Sigmoid colon (tissue), 6 donors: ENCODE measurements at regions not wholly inside any gene's neighbourhood (a gene's known extent, or its start where the extent isn't known, plus 50 kb on each side); places are given as distances from the start of the nearest gene placed in this dataset.

ENCODE experiments used
- DNase-seq: peaks from one replicate; pipeline ENCODE4 v3.0.0-alpha.2; 2019
- H3K27ac ChIP-seq, 4 donors: fragments of 200-600 bp; sonication (generic); one replicate each; pipeline ENCODE4 v1.5.1; 2016 to 2019; ENCODE audit warnings: mild to moderate bottlenecking in 1 of 4
- H3K27me3 ChIP-seq, 3 donors: fragments of 200-600 bp; sonication (generic); one replicate each; pipeline ENCODE4 v1.5.1; 2019; ENCODE audit warnings: mild to moderate bottlenecking in 1 of 3
- H3K36me3 ChIP-seq, 4 donors: fragments of 200-600 bp; sonication (generic); one replicate each; pipeline ENCODE4 v1.5.1; 2016 to 2019
- H3K4me1 ChIP-seq, 4 donors: fragments of 200-600 bp; sonication (generic); one replicate each; pipeline ENCODE4 v1.5.1; 2017 to 2019
- H3K4me3 ChIP-seq, 4 donors: fragments of 200-600 bp; sonication (generic); one replicate each; pipeline ENCODE4 v1.5.1; 2017 to 2019; ENCODE audit warnings: mild to moderate bottlenecking in 2 of 4, moderate library complexity in 1 of 4
- H3K9me3 ChIP-seq, 4 donors: fragments of 200-600 bp in 3 of 4; sonication (generic) in 3 of 4; one replicate each; pipeline versions ENCODE4 v1.5.1 to v1.6.1; 2013 to 2019
- EP300 ChIP-seq, 4 donors: sonication (generic); formaldehyde crosslinking; IDR thresholded peaks; one replicate each; pipeline ENCODE4 v1.6.1; 2017; ENCODE audit warnings: antibody characterized with exemption in 4 of 4
- POLR2A ChIP-seq, 2 donors: fragments of 450-650 bp; IDR thresholded peaks; one replicate each; pipeline ENCODE4 v1.6.1; 2016; ENCODE audit warnings: antibody characterized with exemption in 2 of 2, mild to moderate bottlenecking in 2 of 2, moderate library complexity in 2 of 2
- POLR2AphosphoS5 ChIP-seq, 4 donors: sonication (generic); formaldehyde crosslinking; IDR thresholded peaks; one replicate each; pipeline ENCODE4 v1.6.1; 2017; ENCODE audit warnings: antibody characterized with exemption in 4 of 4
- WGBS, 2 donors: extraction: QIAGEN DNeasy Blood & Tissue Kit; methylation state at CpG; one replicate each; pipeline ENCODE4 v1.1.7; 2013; 5-methylcytosine and 5-hydroxymethylcytosine counted together
- intact Hi-C: fragments of 100-400 bp; cut with DNase I; formaldehyde crosslinking; loops from one replicate; pipeline ENCODE4 v1.15.1; 2023
- TF ChIP-seq, protein P1 (sequence below), 4 experiments: fragments of 450-650 bp in 3 of 4; fragments of 200-600 bp in 1 of 4; IDR thresholded peaks; one replicate each; pipeline ENCODE4 v1.5.1; 2016 to 2019; ENCODE audit warnings: antibody characterized with exemption in 4 of 4, mild to moderate bottlenecking in 3 of 4, moderate library complexity in 2 of 4
- donor health status: healthy with polysubstance abuse.
- donor health status: healthy.

DNA sequence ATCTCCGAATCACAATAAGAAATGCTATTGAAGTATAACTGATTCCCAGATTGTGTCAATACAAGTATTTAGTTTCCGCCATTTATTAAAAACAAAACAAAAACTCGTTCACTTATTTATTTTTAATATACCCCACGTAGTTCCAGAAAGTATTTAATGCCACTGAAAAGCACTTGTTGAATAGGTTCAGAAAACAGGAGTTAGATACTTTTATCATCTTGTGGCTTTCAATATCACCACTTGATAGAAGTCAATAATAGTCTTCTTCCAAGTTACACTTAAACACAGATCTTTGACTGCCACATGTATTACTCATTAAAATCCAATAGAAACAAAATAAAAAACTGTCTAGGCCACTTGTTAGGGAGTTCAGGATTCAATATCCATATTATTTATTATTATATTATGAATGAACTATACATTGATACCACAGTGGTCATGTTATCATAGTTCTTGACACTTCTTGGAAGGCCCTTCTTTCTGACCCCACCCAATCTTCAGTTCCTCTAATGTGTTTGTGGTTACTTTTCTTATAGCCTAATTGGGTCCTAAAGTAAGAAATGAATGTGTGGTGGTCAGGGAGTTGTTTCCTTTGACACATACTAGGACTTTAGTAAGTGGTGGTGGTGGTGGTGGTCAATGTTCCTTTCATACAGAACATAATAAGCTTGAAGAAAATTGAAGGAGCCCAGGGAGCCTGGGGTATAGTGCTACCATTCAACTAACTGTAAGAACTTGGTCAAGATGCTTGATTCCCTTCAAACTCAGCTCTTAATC, 221.3 kb upstream of the ITGA4 start:
- H3K9me3 ChIP-seq = no peaks in the 10 kb centered on the region
- no peak overlapping the region for H3K4me3 ChIP-seq
- 82 to 86% methylated on average over 4 of the region's 4 CpGs for WGBS, 2 donors
- intact Hi-C loops = no loop called here
- DNase-seq = no peak
- TF ChIP-seq, protein P1, sequence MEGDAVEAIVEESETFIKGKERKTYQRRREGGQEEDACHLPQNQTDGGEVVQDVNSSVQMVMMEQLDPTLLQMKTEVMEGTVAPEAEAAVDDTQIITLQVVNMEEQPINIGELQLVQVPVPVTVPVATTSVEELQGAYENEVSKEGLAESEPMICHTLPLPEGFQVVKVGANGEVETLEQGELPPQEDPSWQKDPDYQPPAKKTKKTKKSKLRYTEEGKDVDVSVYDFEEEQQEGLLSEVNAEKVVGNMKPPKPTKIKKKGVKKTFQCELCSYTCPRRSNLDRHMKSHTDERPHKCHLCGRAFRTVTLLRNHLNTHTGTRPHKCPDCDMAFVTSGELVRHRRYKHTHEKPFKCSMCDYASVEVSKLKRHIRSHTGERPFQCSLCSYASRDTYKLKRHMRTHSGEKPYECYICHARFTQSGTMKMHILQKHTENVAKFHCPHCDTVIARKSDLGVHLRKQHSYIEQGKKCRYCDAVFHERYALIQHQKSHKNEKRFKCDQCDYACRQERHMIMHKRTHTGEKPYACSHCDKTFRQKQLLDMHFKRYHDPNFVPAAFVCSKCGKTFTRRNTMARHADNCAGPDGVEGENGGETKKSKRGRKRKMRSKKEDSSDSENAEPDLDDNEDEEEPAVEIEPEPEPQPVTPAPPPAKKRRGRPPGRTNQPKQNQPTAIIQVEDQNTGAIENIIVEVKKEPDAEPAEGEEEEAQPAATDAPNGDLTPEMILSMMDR (IDR thresholded peaks at IDR 0.05) = no peak
- TF ChIP-seq POLR2AphosphoS5 (IDR thresholded peaks at IDR 0.05) (no peak), EP300 (IDR thresholded peaks at IDR 0.05) (no peak), POLR2A (IDR thresholded peaks at IDR 0.05) (no peak)
- H3K4me1 ChIP-seq = no peaks in the 10 kb centered on the region
- H3K27me3 ChIP-seq = no peaks in the 10 kb centered on the region
- no peak overlapping the region for H3K27ac ChIP-seq
- no peaks in the 10 kb centered on the region for H3K36me3 ChIP-seq

DNA sequence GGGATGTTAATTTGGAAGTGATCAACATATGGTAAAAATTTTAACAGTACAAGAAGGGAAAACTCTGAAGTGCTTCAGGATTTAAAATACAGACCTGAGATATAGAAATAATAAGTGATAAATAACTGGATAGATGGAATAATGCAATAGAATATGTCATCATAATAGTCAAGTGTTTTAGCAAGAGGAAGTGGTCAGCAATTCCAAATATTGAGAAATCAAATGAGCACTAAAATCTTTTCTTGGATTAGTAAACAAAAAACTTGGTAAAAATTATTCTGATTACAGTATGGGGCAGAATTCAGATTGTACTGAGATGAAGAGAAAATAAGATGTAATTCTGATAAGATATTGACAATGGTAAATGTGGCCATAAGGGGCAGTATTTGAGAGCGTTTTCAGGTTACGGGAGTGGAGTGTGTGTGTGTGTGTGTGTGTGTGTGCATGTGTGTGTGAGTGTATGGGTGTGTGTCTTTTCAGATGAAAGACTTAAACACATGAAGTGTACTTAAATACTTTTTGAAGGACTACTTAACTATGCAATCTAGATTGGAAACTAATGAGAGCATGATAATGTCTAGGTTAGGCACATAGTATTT, 217.9 kb upstream of the ITGA4 start:
- TF ChIP-seq, protein P1 (IDR thresholded peaks at IDR 0.05) = no peak
- TF ChIP-seq EP300 (IDR thresholded peaks at IDR 0.05) (no peak), POLR2AphosphoS5 (IDR thresholded peaks at IDR 0.05) (no peak), POLR2A (IDR thresholded peaks at IDR 0.05) (no peak)
- no peak overlapping the region for H3K27ac ChIP-seq
- no peaks in the 10 kb centered on the region for H3K36me3 ChIP-seq
- no peaks in the 10 kb centered on the region for H3K4me1 ChIP-seq
- no peaks in the 10 kb centered on the region for H3K9me3 ChIP-seq
- intact Hi-C loops = no loop called here
- DNase-seq = no peak
- H3K27me3 ChIP-seq = no peaks in the 10 kb centered on the region
- H3K4me3 ChIP-seq = no peak overlapping the region
- 52 to 67% methylated on average over 2 of the region's 2 CpGs for WGBS, 2 donors

DNA sequence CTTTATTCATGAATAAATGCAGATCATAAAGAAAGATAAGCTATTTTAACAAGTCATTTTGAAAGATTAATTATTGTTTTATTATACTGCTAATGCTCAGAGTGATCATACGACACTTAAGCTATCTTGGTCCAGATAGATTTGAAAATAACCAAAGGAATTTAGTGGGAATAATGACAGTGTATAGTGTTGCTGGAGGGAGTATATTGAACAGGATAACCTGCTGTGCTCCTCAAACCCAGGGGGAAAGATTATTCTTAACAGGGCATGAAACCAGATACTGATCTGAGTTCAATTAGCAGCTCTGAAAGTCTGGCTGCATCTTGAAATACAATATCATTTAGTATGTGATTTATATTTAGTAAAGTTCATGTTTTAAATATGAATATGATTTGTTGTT, 216.3 kb upstream of the ITGA4 start:
- TF ChIP-seq, protein P1 (IDR thresholded peaks at IDR 0.05) = no peak
- no peak for TF ChIP-seq EP300 (IDR thresholded peaks at IDR 0.05)
- TF ChIP-seq POLR2AphosphoS5 (IDR thresholded peaks at IDR 0.05) = no peak
- TF ChIP-seq POLR2A (IDR thresholded peaks at IDR 0.05) = no peak
- DNase-seq = no peak
- intact Hi-C loops = no loop called here
- no peak overlapping the region for H3K4me3 ChIP-seq
- H3K27me3 ChIP-seq = no peaks in the 10 kb centered on the region
- no peaks in the 10 kb centered on the region for H3K9me3 ChIP-seq
- no peak overlapping the region for H3K27ac ChIP-seq
- H3K4me1 ChIP-seq = no peaks in the 10 kb centered on the region
- WGBS, 2 donors = 89 to 93% methylated on average over 1 of the region's 1 CpG
- H3K36me3 ChIP-seq = no peaks in the 10 kb centered on the region

DNA sequence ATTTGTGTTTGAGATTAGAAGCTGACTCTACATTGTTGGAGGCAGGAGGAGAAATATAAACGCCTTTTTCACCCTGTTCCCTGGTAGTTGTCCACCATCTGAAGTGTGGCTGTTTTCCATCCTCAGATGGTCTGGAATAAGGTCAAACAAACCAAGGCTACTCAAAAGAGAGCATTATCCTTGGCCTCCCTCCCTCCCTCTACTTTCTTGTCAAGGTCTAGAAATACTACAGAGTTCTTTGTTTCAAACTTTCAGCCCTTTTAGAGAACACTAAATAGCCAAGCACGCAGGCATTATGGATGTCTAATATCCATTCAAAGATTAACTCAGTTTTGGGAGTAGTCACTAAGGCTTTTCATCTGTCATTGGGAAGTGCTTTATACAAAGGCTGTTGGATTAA, 215.8 kb upstream of the ITGA4 start:
- WGBS, 2 donors = 82 to 85% methylated on average over 2 of the region's 2 CpGs
- DNase-seq = no peak
- no peak for TF ChIP-seq POLR2AphosphoS5 (IDR thresholded peaks at IDR 0.05)
- TF ChIP-seq EP300 (IDR thresholded peaks at IDR 0.05) = no peak
- TF ChIP-seq POLR2A (IDR thresholded peaks at IDR 0.05) = no peak
- TF ChIP-seq, protein P1 (IDR thresholded peaks at IDR 0.05) = no peak
- Histone ChIP-seq H3K27me3 (no peaks in the 10 kb centered on the region), H3K27ac (no peak overlapping the region), H3K4me3 (no peak overlapping the region), H3K4me1 (no peaks in the 10 kb centered on the region), H3K36me3 (no peaks in the 10 kb centered on the region), H3K9me3 (no peaks in the 10 kb centered on the region)
- intact Hi-C loops = no loop called here
